ENCODE measurements at regions not wholly inside any gene's neighbourhood (a gene's known extent, or its start where the extent isn't known, plus 50 kb on each side); places are given as distances from the start of the nearest gene placed in this dataset.

GRCh38 chr4:100809506-100809905 is 291.7 kb upstream of the EMCN start:
- H3K4me3 ChIP-seq (ENCODE audit: low read length), result no peak overlapping the region
- no peak for TF ChIP-seq CTCF (conservative IDR thresholded peaks at IDR 0.05; ENCODE audit: low read depth, low read length)
- DNase-seq (ENCODE audit: low read depth), result no peak

DNA sequence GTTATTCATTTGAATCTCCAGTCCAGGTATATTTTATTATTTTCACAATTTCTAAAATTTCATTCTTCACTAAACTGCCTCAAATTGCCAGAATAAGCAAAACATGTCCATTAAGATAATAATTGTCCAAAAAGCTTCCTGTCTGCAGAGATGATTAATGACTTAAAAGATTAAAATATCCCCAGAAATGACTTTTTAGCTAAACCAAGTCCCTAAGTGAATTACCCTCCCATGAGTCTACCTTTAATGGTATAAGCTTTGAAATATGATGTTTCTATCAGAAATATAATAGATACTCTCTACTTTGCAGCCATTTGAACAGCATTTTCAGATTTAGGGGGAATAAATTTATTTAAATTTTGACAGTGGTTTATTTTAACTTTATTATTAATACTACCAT is 289.2 kb upstream of the EMCN start:
- DNase-seq (ENCODE audit: low read depth), result no peak
- H3K4me3 ChIP-seq (ENCODE audit: low read length), result no peak overlapping the region
- TF ChIP-seq CTCF (conservative IDR thresholded peaks at IDR 0.05; ENCODE audit: low read depth, low read length), result no peak

DNA sequence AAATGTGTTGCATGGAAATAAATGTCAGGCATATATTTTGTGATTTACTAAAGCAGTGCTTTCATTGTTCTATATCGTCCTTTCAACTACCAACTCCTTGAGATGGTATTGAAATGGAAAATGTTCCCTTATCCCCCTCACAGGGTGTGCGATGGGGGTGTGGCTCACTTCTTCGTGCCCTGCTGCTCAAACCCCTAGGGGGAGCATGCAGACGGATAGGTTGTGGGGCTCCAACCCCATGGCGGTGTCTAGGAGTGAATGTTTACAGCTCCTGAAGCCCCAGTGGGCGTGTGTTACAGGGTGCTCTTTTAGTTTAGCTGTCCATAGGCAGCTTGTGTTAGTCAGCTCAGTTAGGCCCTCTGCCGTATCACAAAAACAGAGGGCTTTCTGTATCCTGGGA is 287.7 kb upstream of the EMCN start:
- DNase-seq (ENCODE audit: low read depth), result no peak
- no peak overlapping the region for H3K4me3 ChIP-seq (ENCODE audit: low read length)
- TF ChIP-seq CTCF (conservative IDR thresholded peaks at IDR 0.05; ENCODE audit: low read depth, low read length), result no peak

GRCh38 chr4:100804576-100805360 is 286.9 kb upstream of the EMCN start:
- no peak for TF ChIP-seq CTCF (conservative IDR thresholded peaks at IDR 0.05; ENCODE audit: low read depth, low read length)
- no peak overlapping the region for H3K4me3 ChIP-seq (ENCODE audit: low read length)
- no peak for DNase-seq (ENCODE audit: low read depth)

GRCh38 chr4:100803751-100804150 is 285.9 kb upstream of the EMCN start:
- H3K4me3 ChIP-seq (ENCODE audit: low read length), result no peak overlapping the region
- DNase-seq (ENCODE audit: low read depth), result no peak
- TF ChIP-seq CTCF (conservative IDR thresholded peaks at IDR 0.05; ENCODE audit: low read depth, low read length), result no peak

GRCh38 chr4:100799761-100800539 is 282.1 kb upstream of the EMCN start:
- no peak overlapping the region for H3K4me3 ChIP-seq (ENCODE audit: low read length)
- no peak for DNase-seq (ENCODE audit: low read depth)
- TF ChIP-seq CTCF (conservative IDR thresholded peaks at IDR 0.05; ENCODE audit: low read depth, low read length), result no peak

GRCh38 chr4:100797791-100798190 is 280.0 kb upstream of the EMCN start:
- DNase-seq (ENCODE audit: low read depth), result no peak
- TF ChIP-seq CTCF (conservative IDR thresholded peaks at IDR 0.05; ENCODE audit: low read depth, low read length), result no peak
- no peak overlapping the region for H3K4me3 ChIP-seq (ENCODE audit: low read length)

Measured in retinal pigment epithelial cell (primary cell).